DOHH2 (cell line): ENCODE measurements at regions not wholly inside any gene's neighbourhood (a gene's known extent, or its start where the extent isn't known, plus 50 kb on each side); places are given as distances from the start of the nearest gene placed in this dataset.

Experiments
- EZH2phosphoT487 ChIP-seq: fragments of 200-600 bp; sonication (generic); IDR thresholded peaks from 2 replicates; pipeline ENCODE4 v1.6.1; 2017; ENCODE audit warnings: borderline replicate concordance, mild to moderate bottlenecking, antibody characterized with exemption, low read length, moderate library complexity, mixed read lengths
- TF ChIP-seq, protein P1 (sequence below): fragments of 200-600 bp; sonication (generic); IDR thresholded peaks from one replicate; pipeline ENCODE4 v1.5.1; 2014; ENCODE audit warnings: antibody characterized with exemption, mild to moderate bottlenecking, low read depth, low read length; ENCODE audit not compliant: poor library complexity, severe bottlenecking

DNA sequence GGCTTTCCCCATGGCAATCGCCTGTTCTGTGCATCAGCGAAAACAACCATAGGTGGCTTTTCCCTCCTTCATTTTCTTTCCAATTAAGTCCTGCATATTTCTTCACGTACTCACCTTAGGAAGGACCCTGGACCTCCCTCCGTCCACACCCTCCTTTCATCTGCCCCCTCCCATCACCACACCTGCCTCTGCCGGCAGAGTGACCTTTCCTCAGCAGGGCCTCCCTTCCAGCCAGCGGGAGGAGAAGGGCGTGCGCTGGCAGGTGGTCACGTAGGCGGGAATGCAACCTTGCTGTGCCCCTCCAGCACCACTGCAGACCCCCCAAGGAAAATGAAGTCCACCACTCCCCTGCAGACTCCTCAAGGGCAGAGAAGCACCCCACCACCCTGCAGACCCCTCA, 61.1 kb downstream of the GSX1 start:
- TF ChIP-seq, protein P1, sequence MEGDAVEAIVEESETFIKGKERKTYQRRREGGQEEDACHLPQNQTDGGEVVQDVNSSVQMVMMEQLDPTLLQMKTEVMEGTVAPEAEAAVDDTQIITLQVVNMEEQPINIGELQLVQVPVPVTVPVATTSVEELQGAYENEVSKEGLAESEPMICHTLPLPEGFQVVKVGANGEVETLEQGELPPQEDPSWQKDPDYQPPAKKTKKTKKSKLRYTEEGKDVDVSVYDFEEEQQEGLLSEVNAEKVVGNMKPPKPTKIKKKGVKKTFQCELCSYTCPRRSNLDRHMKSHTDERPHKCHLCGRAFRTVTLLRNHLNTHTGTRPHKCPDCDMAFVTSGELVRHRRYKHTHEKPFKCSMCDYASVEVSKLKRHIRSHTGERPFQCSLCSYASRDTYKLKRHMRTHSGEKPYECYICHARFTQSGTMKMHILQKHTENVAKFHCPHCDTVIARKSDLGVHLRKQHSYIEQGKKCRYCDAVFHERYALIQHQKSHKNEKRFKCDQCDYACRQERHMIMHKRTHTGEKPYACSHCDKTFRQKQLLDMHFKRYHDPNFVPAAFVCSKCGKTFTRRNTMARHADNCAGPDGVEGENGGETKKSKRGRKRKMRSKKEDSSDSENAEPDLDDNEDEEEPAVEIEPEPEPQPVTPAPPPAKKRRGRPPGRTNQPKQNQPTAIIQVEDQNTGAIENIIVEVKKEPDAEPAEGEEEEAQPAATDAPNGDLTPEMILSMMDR: no peak
- TF ChIP-seq EZH2phosphoT487: no peak
